CD1c-positive myeloid dendritic cell (primary cell): ENCODE measurements at regions not wholly inside any gene's neighbourhood (a gene's known extent, or its start where the extent isn't known, plus 50 kb on each side); places are given as distances from the start of the nearest gene placed in this dataset.
"Not testable (repeated sequence)": the region's sequence is repeated elsewhere in the genome, so short reads cannot be mapped to it uniquely, and the experiment has no call there.

Source experiments
- DNase-seq: peaks from one replicate; pipeline ENCODE4 v3.0.0-alpha.2; 2016; ENCODE audit errors: extremely low spot score

DNA sequence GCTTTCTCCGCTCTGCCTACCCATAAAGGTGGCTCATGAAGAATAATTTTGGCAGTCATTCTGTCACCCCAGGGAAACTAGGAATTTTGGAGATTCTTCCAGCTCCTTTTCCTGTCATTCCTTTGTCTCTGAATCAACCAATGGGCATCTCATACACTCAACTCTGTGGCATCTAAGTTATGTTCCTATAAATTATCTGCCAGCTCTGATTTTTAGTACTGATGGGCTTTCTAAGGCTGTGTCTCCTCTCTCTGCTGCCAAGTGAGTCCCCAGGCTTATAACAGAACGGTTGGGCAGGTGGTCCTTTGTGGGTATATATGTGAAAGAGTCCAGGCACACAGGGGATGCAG lies 226.8 kb downstream of the NMUR2 start:
- DNase-seq, result no peak

GRCh38 chr5:152177626-152178349 lies 227.3 kb downstream of the NMUR2 start:
- DNase-seq, result no peak

- no peak for DNase-seq
Measured at GRCh38 chr5:152171888-152172287, 233.2 kb downstream of the NMUR2 start.

DNA sequence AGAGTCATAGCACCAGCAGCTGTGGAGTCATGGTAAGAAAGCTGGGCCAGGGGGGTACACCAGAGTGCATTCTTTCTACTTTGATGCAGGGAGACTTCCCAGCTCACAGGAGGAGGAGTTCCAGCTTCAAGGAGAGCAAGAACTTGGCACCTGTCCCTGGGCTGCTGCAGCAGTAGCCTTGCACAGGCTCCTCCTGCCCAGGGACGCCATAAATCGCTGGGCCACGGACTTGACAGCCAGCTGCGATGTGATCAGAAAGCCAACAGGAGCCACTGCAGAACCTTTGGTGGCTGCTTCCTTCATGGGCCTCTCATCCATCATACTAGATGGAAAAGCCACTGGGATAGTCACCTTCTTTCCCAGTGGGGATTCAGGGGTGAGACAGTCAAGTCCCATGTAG lies 234.7 kb downstream of the NMUR2 start:
- DNase-seq, result no peak

DNA sequence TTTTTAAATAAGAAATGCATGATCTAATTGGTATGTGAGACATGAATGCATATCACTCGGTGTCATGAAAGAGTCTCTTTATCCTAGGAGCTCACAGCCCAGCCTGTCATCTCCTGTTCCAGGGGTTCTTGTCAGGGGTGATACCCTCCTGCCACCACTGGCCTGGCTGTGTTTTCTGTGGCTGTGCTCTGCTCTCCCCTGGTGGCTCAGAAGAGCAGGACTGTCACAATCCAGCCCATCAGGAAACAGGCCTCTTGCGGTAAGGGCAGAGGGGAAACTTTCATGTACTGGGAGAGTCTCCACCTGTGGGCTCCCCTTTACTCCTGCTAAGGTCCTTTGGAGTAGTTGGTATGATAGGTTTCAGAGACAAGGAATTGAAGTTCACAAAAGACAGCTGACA lies 240.2 kb upstream of the GLRA1 start:
- no peak for DNase-seq

DNA sequence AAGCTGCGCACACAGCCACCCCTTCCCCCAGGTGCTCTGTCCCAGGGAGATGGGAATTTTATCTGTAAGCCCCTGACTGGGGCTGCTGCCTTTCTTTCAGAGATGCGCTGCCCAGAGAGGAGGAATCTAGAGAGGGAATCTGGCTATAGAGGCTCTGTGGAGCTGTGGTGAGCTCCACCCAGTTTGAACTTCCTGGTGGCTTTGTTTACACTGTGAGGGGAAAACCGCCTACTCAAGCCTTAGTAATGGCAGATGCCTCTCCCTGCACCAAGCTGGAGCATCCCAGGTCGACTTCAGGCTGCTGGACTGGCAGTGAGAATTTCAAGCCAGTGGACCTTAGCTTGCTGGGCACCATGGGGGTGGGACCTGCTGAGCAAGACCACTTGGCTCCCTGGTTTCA lies 235.2 kb upstream of the GLRA1 start:
- not testable (repeated sequence) for DNase-seq

GRCh38 chr5:152154452-152154851 lies 229.8 kb upstream of the GLRA1 start:
- DNase-seq, result not testable (repeated sequence)

- no peak for DNase-seq
Measured at GRCh38 chr5:152151940-152152339, 227.3 kb upstream of the GLRA1 start.

DNA sequence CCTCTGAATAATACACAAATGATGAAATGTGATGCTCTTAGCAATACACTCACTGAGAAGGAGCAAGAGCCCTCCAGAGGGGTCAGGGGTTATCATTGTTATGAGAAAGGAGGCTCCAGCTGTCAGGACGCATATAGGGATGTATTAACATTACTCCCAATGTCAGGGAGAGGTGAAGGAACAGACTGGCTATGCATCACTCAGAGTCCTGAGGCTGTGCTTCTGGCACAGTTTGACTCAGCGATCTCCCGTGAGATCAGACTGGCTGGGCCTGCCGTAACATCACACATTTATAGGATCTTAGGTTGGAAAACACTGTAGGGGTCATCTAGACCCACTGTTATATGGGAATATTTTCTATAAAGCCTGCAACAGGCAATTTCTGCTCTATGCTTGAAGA lies 226.5 kb upstream of the GLRA1 start:
- no peak for DNase-seq

GRCh38 chr5:152147286-152147685 lies 222.6 kb upstream of the GLRA1 start:
- no peak for DNase-seq

DNA sequence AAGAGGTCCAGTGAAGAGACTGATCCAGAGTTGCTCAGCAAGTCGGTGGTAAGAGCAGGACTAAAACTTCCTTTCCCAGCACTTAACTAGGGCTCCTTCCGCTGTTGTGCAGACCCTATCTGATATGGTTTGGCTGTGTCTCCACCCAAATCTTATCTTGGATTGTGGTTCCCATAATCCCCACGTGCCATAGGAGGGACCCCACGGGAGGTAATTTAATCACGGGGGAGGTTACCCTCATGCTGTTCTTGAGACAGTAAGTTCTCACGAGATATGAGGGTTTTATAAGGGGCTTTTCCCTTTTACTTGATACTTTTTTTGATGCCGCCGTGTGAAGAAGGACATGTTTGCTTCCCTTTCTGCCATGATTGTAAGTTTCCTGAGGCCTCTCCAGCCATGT lies 221.9 kb upstream of the GLRA1 start:
- no peak for DNase-seq

GRCh38 chr5:152144556-152144955 lies 219.9 kb upstream of the GLRA1 start:
- DNase-seq, result no peak

GRCh38 chr5:152144030-152144429 lies 219.4 kb upstream of the GLRA1 start:
- no peak for DNase-seq

GRCh38 chr5:152142840-152143469 lies 218.3 kb upstream of the GLRA1 start:
- DNase-seq, result peak; percentile 55

GRCh38 chr5:152140347-152140746 lies 215.7 kb upstream of the GLRA1 start:
- DNase-seq, result no peak

- DNase-seq, result no peak
Measured at GRCh38 chr5:152137063-152137462, 212.4 kb upstream of the GLRA1 start.

- no peak for DNase-seq
Measured at GRCh38 chr5:152136321-152136720, 211.7 kb upstream of the GLRA1 start.

GRCh38 chr5:152135827-152136226 lies 211.2 kb upstream of the GLRA1 start:
- no peak for DNase-seq

DNA sequence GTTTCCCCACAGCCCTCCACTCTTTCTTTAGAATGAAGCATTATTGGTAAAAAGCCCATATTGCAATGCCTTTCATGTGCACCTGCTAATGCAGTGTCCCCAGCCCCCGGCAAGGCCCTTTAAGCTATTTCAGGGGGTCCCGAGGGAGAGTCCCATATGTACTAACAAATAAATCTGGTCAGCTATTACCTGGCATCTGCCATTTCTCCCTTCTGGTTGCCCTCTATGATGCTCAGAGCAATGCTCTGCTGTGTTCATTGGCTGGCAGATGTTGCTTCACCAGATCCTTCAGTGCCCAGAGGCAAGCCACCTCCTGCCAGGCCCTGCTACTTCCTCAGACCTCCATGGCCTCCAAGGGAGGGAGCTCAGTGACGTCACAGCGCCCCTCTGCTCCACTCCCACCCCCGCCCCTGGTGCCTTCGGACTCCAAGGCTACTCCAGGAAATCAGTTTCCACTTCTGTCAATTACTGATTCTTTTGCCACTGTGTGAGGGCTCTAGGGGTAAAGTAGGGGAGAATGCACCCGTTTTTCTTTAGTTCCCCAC lies 201.1 kb upstream of the GLRA1 start:
- no peak for DNase-seq

DNA sequence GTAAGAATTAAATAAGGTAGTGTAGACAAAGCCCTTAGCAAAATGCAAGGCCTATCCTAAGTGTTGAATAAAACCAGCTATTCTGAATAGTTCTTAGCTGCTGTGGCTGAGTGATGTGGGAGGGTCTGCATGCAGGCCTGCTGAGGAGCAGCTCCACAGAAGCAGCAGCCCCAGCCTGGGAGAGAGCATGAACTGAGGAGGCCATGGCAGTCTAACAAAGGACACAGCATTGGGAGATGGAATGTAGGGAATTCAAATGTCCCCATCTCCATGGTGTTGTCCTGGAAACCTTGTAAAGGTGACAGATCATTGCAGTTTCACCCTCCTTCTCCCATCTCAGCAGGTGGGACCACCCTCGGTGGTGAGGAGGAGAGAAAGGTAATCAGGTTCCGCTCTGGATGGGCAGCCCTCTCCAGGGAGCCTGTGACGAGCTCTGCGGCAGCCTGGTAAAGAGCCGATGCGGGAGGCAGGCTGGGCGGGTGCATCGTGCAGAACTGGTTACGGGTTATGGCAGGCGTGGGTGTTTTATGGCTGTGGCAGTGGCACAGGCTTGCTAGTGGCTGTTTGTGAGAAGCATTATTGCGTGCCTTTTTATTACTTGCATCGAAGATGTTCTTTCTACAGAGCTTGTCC lies 199.9 kb upstream of the GLRA1 start:
- no peak for DNase-seq

GRCh38 chr5:152118676-152119470 lies 194.2 kb upstream of the GLRA1 start:
- DNase-seq, result no peak

DNA sequence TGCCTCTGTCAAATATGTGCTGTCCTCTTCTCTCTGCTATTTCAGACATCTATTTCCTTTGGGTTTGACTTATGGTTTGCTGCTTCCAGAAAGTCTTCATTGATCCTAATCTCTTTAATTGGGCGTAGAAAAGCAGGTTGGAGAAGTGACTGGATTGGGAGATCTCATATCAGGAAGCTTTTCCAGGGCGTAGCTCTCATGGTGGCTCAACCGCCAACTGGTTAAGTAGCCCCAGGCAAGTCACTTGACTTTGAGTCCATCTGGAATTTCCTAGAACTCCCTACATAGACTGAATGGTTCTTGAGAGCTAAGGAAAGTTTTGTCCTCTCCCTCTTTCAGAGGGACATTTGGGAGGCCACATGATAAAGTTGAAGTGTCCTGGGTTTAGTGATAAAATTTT lies 192.3 kb upstream of the GLRA1 start:
- no peak for DNase-seq
